ENCODE measurements at regions not wholly inside any gene's neighbourhood (a gene's known extent, or its start where the extent isn't known, plus 50 kb on each side); places are given as distances from the start of the nearest gene placed in this dataset.

GRCh38 chr15:89391685-89392257 lies 57.1 kb upstream of the POLG start:
- Histone ChIP-seq H3K4me3 (ENCODE audit: low read depth, low read length) (no peak overlapping the region), H3K9me3 (ENCODE audit: control insufficient read depth, insufficient read depth, low read length) (no peaks in the 10 kb centered on the region), H3K36me3 (ENCODE audit: control insufficient read depth, insufficient read depth, low read length) (peaks cover 86% of the 10 kb centered on the region), H3K27ac (ENCODE audit: low read depth, low read length) (peak overlapping the region; percentile 89), H3K4me1 (ENCODE audit: control insufficient read depth, insufficient read depth, low read length) (peaks cover 91% of the 10 kb centered on the region), H3K27me3 (ENCODE audit: control insufficient read depth, insufficient read depth, low read length) (no peaks in the 10 kb centered on the region)
- no peak for DNase-seq (ENCODE audit: low read depth in 4 of 6, low spot score in 6 of 6)
- 27% methylated on average over 7 of the region's 12 CpGs for WGBS (ENCODE audit: insufficient coverage)

GRCh38 chr15:89389841-89390603 lies 55.4 kb upstream of the POLG start:
- Histone ChIP-seq H3K27ac (ENCODE audit: low read depth, low read length) (peak overlapping the region; percentile 89), H3K9me3 (ENCODE audit: control insufficient read depth, insufficient read depth, low read length) (no peaks in the 10 kb centered on the region), H3K4me1 (ENCODE audit: control insufficient read depth, insufficient read depth, low read length) (peaks cover 92% of the 10 kb centered on the region), H3K36me3 (ENCODE audit: control insufficient read depth, insufficient read depth, low read length) (peaks cover 91% of the 10 kb centered on the region), H3K4me3 (ENCODE audit: low read depth, low read length) (no peak overlapping the region), H3K27me3 (ENCODE audit: control insufficient read depth, insufficient read depth, low read length) (no peaks in the 10 kb centered on the region)
- peak in 2 of 6 donors; percentile 86 to 91 for DNase-seq (ENCODE audit: low read depth in 4 of 6, low spot score in 6 of 6)
- WGBS (ENCODE audit: insufficient coverage), result 9% methylated on average over 19 of the region's 19 CpGs

DNA sequence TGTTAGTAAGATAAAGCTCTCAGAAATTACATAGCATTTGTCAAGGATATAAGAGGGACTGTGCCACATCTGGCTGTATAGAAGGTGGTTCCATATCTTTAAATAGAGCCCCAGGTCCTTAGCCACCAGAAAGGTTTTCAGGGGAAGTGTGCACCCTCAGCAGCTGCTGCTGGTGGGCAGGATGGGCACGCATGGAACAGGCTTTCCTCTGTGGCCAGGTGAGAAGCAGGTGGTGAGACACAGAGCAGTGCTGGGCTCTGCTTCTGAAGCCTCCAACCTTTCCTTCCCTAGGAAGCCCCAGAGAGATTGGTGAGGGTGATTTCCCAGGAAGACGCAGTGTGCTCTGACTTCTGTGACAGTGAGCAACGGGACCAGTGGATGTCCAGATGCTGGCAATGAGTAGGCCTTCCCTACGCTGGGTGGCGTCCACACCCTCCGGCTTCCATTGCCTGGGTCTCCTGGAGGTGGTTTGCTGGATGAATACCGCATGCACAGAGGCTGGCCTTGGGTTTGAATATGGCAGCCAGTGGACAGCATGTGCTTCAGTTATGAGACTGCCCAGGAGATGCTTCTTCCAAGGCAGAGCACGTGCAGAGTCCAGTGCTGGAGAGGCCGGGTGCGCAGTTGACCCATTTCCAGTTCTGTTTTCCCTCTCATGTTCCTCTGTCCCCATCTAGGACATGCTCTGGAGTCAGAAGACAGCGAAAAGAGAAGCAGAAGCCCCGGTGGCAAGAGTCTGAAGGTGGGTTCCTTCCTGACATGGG lies 52.7 kb upstream of the POLG start:
- Histone ChIP-seq H3K4me3 (ENCODE audit: low read depth, low read length) (no peak overlapping the region), H3K9me3 (ENCODE audit: control insufficient read depth, insufficient read depth, low read length) (no peaks in the 10 kb centered on the region), H3K27ac (ENCODE audit: low read depth, low read length) (peak overlapping the region; percentile 57), H3K4me1 (ENCODE audit: control insufficient read depth, insufficient read depth, low read length) (peaks cover 88% of the 10 kb centered on the region), H3K27me3 (ENCODE audit: control insufficient read depth, insufficient read depth, low read length) (no peaks in the 10 kb centered on the region), H3K36me3 (ENCODE audit: control insufficient read depth, insufficient read depth, low read length) (peaks cover 84% of the 10 kb centered on the region)
- 41% methylated on average over 12 of the region's 12 CpGs for whole genome bisulfite sequencing (ENCODE audit: insufficient coverage)
- peak in 1 of 6 donors; percentile 29 for DNase-seq (ENCODE audit: low read depth in 4 of 6, low spot score in 6 of 6)

- Histone ChIP-seq H3K27ac (ENCODE audit: low read depth, low read length) (peak overlapping the region; percentile 89), H3K4me3 (ENCODE audit: low read depth, low read length) (no peak overlapping the region), H3K27me3 (ENCODE audit: control insufficient read depth, insufficient read depth, low read length) (no peaks in the 10 kb centered on the region), H3K9me3 (ENCODE audit: control insufficient read depth, insufficient read depth, low read length) (no peaks in the 10 kb centered on the region), H3K4me1 (ENCODE audit: control insufficient read depth, insufficient read depth, low read length) (peaks cover 88% of the 10 kb centered on the region), H3K36me3 (ENCODE audit: control insufficient read depth, insufficient read depth, low read length) (peaks cover 70% of the 10 kb centered on the region)
- DNase-seq (ENCODE audit: low read depth in 4 of 6, low spot score in 6 of 6), result peak in 2 of 6 donors; percentile 53 to 54
- WGBS (ENCODE audit: insufficient coverage), result 36% methylated on average over 8 of the region's 10 CpGs
Measured at GRCh38 chr15:89385596-89386331, 51.1 kb upstream of the POLG start.
